G401 (cell line): ENCODE measurements at regions not wholly inside any gene's neighbourhood (a gene's known extent, or its start where the extent isn't known, plus 50 kb on each side); places are given as distances from the start of the nearest gene placed in this dataset.

Source experiments
- DNase-seq: peaks from one replicate; pipeline ENCODE4 v3.0.0-alpha.2; 2015; ENCODE audit warnings: low spot score
- in situ Hi-C: cut with HindIII; loops from 2 replicates; pipeline ENCODE4 v1.10.0; 2016; ENCODE audit warnings: low sequenced_read_pairs, mixed read lengths

GRCh38 chr6:4678506-4679300 is 97.5 kb upstream of the CDYL start:
- in situ Hi-C loops: no loop called here
- DNase-seq: no peak

- in situ Hi-C loops: no loop called here
- DNase-seq: no peak
Observed at GRCh38 chr6:4677751-4678065, 98.5 kb upstream of the CDYL start.

GRCh38 chr6:4677011-4677750 is 99.0 kb upstream of the CDYL start:
- no peak for DNase-seq
- in situ Hi-C loops: no loop called here

GRCh38 chr6:4676016-4676415 is 100.2 kb upstream of the CDYL start:
- no peak for DNase-seq
- in situ Hi-C loops: no loop called here

- in situ Hi-C loops: no loop called here
- DNase-seq: no peak
Observed at GRCh38 chr6:4675121-4675520, 101.1 kb upstream of the CDYL start.

- DNase-seq: no peak
- in situ Hi-C loops: no loop called here
Observed at GRCh38 chr6:4673861-4674260, 102.3 kb upstream of the CDYL start.

- DNase-seq: no peak
- in situ Hi-C loops: no loop called here
Observed at GRCh38 chr6:4672772-4673171, 103.4 kb upstream of the CDYL start.

GRCh38 chr6:4671587-4672115 is 104.6 kb upstream of the CDYL start:
- no peak for DNase-seq
- in situ Hi-C loops: no loop called here

- in situ Hi-C loops: no loop called here
- no peak for DNase-seq
Observed at GRCh38 chr6:4670824-4671409, 105.3 kb upstream of the CDYL start.

- in situ Hi-C loops: no loop called here
- peak; percentile 55 for DNase-seq
Observed at GRCh38 chr6:4670290-4670689, 105.9 kb upstream of the CDYL start.

GRCh38 chr6:4668271-4669179 is 107.7 kb upstream of the CDYL start:
- no peak for DNase-seq
- in situ Hi-C loops: no loop called here

GRCh38 chr6:4667591-4667990 is 108.6 kb upstream of the CDYL start:
- in situ Hi-C loops: no loop called here
- no peak for DNase-seq

- no peak for DNase-seq
- in situ Hi-C loops: no loop called here
Observed at GRCh38 chr6:4666886-4667513, 109.2 kb upstream of the CDYL start.

- DNase-seq: no peak
- in situ Hi-C loops: no loop called here
Observed at GRCh38 chr6:4665489-4666417, 110.5 kb upstream of the CDYL start.

GRCh38 chr6:4664911-4665310 is 111.3 kb upstream of the CDYL start:
- in situ Hi-C loops: no loop called here
- DNase-seq: no peak

GRCh38 chr6:4664117-4664626 is 112.0 kb upstream of the CDYL start:
- DNase-seq: peak; percentile 6
- in situ Hi-C loops: no loop called here

- in situ Hi-C loops: no loop called here
- no peak for DNase-seq
Observed at GRCh38 chr6:4662886-4663285, 113.3 kb upstream of the CDYL start.

- no peak for DNase-seq
- in situ Hi-C loops: no loop called here
Observed at GRCh38 chr6:4661391-4661790, 114.8 kb upstream of the CDYL start.
